GM21447 (cell line): ENCODE measurements at regions not wholly inside any gene's neighbourhood (a gene's known extent, or its start where the extent isn't known, plus 50 kb on each side); places are given as distances from the start of the nearest gene placed in this dataset.

Experiments used
- ATAC-seq: cut with Tn5 transposase; IDR thresholded peaks from one replicate; pipeline ENCODE4 v1.9.1; 2021; ENCODE audit not compliant: unreplicated experiment

DNA sequence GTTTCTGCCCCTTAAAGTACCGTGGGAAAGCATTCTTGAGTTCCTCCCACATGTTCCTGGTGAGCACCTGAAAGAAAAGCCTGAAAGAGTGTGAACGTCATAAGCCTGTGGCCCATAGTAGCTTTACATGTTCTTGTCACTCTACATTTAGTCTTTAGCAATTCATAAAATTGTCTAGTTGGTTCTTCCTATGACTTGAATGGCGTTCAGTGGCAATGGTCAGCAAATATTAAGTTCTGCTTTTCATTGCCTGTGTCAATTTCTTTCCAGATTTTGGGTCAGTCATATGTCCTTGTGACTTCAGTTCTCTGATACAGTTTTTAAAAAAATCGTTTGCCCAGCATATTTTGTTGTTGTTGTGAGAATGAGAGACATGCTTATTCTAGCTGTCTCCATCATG is 650.0 kb upstream of the BOD1L1 start:
- no peak for ATAC-seq

DNA sequence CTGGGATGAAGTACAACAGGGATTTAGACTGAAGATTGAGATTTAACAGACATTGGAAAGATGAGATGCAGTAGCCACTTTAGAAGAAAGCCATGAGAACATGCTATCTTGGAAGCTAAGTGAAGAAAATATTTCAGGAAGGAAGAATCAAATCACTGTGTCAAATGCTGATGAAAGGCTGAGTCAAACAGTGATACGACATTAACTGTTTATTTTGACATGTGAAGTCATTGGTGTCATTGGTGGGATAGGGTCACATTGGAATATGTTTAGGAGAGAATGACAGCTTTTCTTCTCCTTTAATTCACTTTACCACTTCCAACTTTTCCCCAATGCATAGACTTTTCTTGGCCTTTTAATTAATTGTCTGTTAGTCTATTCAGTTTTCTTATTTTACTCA is 653.0 kb upstream of the BOD1L1 start:
- ATAC-seq: no peak

DNA sequence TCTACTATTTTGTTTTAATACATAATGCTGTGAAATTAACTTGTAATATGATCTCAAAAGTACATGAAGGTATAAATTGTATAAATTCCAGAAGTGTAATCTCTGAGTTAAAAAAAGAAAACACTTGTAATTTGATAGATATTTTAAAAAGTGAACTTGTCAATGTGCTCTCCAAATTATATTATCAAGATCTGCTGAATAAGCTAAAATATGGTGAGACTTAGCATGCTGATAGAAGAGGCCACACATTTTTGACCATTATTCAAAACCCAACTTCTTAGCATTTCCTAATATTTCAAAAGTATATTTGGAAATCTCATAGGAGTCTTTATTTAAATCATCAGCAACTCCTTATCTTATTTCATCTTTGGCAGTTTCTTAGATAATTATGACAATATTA is 657.1 kb upstream of the BOD1L1 start:
- no peak for ATAC-seq

DNA sequence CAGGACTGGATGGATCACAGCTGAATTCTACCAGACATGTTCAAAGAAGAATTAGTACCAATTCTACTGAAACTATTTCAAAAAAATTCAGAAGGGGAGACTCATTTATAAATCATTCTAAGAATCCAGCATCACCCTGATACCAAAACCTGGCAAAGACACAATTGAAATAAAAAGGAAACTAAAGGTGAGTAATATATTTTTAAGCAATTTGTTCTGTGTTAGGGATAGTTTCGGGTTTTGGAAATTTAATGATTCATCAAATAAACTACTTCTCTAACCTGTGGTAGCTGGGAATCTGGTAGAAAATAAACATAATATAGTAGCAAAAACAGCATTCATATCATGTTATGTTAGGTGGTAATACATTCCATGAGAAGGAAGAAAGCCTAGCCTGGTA is 662.2 kb upstream of the BOD1L1 start:
- no peak for ATAC-seq

DNA sequence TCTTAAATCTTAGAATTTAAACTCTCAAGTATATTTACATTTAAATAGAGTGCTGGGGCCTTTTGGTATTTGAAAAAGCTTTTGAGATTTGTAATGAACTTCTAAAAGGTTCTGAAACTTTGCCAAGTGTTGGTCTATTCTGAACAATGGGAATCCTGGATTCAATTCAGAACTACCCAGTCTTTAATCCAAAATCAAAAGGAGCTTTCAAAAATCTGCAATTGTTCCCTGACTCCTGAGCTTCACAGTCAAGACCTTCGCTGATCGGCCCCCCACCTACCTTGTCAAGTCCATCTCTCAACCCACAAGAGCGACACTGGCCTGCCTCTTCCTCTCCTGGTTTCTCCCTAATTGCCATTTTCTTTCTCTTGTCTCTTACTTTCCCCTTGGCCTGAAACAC is 666.1 kb upstream of the BOD1L1 start:
- no peak for ATAC-seq

DNA sequence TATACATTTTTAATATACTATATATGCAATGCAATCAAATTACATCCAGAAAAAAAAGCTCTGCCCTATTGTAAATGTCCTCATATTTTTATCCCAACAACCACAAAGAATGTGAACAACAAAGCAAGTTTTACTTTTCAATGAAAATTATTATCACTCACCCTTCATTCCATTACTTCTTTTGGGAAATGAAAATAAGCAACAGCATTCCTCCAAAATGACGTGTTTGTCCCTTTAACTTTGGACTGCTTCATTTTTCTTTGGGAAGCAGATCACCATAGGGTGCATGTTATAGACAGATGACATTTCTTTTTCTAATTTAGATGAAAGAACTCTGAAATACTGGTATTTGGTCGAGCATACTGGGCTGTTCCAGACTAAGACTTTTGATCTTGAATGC is 667.1 kb upstream of the BOD1L1 start:
- ATAC-seq: no peak

DNA sequence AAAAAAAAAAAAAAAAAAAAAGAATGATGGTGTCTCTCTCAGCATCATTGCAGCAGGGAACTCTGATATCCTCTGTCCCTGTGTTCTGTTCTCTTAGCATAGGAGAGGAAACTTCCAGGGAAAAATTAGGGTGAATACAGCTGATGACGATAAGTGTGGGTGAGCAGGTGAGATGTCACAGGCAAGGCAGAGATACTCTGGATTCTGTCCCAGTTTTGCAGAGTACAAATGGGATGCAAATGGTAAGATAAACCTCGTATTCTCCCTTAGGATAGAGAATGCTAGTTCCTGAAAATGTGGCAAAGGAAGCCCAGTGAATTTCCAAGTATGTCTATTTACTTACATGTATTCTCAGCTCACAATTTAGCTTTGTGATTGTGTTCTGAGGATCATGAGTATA is 671.6 kb upstream of the BOD1L1 start:
- no peak for ATAC-seq

DNA sequence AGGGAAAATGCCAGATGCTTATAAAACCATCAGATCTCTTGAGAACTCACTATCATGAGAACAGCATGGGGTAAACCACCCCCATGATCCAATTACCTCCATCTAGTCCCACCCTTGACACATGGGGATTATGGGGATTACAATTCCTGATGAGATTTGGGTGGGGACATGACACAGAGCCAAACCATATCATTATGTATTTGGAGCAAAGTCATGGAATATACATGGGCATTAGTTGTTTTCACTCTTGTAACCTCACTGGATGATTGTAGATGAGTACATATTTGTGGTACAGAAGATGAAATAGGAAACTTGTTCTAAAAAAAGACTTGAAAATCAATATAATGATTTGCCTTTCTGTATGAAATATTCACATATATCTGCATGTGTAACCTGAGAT is 674.5 kb upstream of the BOD1L1 start:
- ATAC-seq: no peak

DNA sequence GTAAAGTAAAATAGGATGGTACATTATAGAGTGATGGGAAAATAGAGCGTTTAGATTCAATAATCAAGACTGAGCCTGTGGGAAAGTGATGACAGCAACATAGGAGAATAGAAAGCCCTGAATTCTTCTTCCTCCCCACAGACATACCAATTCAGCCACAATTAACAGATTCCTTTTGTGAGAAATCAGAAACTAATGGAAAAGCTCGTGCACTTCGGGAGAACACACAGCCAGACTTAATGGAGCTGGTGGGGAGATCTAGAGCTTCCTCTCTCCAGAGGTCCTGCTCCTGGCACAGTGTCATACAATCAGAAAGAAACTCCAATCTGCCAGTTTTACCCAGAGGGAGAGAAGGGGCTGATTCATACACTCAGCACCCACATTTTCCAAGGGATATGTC is 676.3 kb upstream of the BOD1L1 start:
- no peak for ATAC-seq

DNA sequence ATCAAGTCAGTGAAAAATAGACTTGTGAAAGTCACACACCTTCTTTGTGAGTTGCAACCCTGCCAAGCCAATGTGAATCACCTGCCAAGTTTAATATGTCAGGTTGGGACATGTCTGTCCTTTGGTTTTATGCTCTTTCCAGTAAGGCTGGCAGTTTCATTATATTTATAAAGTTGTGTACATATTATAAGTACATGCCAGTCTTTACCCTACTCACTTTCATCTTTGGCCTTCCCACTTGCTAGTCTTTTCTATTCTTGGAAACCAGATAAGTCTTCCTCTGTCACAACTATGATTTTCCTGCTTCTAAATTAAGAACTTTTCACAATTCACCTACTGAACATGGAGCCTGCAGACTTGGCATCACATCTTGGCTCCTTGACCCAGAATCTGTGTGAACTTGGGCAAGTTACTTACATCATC is 680.7 kb upstream of the BOD1L1 start:
- no peak for ATAC-seq

DNA sequence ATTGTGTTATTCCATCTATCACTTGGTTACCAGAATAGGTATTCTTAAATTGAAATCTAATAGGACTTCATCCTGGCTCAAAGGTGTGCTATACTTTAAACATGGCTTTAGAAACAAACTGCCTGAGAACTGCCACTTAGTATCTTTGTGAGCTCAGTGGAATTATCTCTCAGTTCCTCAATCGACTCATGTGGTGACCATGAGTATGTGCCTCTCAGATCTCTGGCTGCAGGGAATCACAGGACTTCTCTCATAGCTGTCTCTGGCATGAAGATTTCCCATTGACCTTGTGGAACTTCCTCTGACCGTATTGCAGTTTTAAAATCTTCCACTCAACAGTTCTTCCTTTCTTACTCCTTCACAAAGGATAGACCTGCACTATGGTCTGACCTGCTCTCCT is 681.9 kb upstream of the BOD1L1 start:
- ATAC-seq: no peak

DNA sequence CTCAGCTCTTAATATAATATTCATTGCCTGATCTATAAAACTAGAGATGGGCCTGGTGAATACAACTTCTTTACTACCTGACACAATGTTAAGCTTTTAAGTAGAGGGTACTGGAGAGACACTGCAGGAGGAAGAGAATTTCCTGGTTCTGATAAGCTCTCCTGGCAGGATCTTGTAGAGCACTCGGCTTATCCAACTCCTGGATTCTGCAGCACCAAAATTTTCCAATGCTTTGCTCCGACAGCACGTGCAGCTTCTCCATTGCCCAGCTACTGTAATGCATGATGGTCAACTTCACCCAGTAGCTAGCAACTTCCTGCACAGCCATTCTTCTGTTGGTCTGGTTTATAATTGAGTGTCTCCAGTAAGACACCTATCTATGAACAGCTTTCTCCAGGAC is 686.2 kb upstream of the BOD1L1 start:
- no peak for ATAC-seq

DNA sequence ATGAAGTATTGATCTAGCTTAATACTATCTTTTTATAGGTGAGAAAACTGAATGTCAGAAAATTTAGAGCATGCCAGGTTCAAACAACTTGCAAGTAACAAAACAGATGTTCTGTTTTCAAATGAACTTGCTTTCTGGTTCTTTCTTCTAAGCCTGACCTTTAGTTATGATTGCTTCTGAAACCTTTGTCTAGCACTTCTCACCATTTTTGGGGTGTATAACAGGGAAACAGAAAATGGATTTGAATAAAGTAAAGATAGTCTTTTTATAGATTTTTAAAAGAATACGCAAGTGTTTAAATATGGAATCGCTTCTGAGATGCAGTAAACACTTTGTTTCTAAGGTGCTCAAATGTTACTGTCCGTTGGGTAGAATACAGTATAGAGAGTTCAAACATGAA is 687.2 kb upstream of the CPEB2 start:
- ATAC-seq: no peak

DNA sequence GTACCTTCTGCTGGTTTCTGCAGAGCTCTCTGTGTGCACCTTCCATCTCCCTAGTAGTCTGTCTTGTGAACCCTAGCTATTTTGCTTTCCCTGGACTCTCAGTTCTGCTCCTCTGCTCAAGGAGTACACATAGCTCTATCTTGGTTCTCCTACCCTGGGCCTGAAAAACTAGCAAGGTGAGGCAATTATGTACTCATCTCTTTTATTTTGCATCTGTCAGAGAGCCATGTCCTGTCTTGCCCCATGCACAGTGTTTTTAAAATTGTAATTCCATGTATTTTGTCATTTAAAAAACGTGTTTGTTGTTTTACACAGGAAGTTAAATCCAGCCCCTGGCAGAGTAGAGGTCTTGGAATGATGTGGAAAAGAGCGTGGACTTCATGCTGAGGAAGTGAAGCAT is 684.9 kb upstream of the CPEB2 start:
- ATAC-seq: no peak

DNA sequence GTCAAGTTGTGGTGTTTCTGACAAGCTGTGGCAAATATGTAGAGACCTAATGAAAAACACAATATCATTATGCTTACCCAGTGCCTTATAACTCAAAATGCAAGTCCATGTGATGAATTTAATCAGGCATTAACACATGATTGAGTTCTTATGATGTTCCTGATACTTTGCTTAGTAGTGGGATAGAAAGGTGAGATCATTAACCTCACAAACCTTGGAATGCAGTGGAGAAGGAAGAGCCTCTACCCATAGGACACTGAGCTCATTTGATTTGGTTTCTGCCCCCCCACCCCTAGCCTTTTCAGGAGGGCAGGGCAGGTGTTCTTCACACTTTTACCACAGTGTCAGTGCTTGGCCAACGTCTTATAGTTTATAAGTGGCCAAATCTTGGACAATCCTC is 683.6 kb upstream of the CPEB2 start:
- ATAC-seq: no peak

DNA sequence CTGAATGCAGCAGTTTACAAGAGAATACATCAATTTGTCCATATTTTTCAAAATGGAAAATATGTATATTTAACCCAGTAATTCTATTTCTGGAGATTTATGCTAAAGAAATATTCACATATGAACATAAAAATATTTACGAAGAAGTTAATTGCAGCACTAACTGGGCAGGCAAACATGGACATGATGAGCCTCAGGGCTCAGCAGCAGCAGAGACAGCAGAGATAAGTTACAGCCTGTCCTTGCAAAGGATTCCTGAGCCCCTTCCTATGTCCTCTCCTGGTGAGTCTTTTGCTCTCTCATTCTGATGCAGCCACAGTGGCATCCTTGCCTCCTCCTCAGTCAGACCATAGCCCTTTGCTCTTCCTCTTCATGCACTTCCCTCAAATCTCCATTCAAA is 680.6 kb upstream of the CPEB2 start:
- no peak for ATAC-seq

DNA sequence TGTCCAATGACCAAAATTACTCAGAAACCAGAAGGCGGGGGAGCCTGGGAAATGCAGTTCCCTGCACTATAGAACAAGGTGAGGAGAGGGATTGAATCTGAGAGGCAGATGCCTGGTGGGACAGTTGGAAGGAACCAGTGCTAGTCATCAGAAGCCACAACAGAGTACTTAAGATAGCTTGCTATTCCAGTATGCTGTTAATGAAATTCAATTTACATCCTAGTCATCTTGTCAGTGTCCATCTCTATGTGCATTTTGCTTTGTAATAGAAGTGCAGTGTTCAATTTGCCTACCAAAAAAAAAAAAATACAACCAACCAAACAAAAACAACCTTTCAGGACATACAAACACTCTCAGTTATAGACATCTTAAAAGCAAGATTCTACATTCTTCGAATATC is 679.1 kb upstream of the CPEB2 start:
- ATAC-seq: no peak

DNA sequence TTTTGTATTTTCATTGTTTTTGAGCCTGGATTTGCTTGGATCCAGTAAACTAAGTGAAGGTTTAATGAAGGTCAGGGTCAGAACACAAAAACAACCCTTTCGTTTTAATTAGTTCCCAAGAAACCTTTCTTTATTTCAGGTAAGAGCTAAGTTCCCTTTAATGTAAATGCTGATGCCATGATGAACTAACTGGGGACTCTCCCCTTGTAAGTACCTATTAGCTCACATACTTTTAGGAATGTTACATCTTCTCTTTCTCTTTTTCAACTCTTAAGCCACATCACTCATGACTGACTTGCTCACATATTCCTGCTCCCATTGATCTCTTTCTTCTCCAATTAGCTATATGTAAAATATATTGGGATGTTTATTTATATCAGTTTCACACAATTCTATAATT is 673.1 kb upstream of the CPEB2 start:
- no peak for ATAC-seq

DNA sequence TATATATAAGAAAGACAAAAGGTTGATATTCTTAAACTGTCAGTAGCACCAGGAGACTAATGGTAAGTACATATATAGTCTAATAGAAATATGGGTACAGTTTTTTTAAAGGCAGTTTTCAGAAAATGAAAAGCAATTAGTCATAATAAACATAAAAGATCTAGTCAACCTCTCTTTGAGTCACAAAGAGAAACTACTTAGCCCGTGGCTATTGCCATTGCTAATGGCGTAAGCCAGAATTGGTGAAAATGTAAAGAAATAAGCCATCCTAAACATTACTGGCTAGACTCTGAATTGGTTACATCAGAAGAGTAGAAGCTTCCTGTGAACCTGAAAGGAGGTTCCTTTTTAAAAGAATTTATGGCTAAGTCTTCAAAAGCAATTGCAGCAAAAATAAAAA is 668.7 kb upstream of the CPEB2 start:
- no peak for ATAC-seq

DNA sequence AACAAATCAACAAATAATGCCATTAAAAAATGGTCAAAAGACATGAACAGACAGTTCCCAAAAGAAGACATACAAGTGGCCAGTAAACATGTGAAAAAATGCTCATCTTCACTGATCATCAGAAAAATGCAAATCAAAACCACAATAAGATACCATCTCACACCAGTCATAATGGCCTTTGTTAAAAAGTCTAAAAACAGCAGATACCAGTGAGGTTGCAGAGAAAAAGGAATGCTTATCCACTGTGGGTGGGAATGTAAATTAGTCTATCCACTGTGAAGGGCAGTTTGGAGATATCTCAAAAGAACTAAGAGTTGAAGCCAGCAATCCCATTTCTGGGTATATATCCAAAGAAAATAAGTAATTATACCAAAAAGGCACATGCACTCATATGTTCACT is 668.1 kb upstream of the CPEB2 start:
- ATAC-seq: no peak

DNA sequence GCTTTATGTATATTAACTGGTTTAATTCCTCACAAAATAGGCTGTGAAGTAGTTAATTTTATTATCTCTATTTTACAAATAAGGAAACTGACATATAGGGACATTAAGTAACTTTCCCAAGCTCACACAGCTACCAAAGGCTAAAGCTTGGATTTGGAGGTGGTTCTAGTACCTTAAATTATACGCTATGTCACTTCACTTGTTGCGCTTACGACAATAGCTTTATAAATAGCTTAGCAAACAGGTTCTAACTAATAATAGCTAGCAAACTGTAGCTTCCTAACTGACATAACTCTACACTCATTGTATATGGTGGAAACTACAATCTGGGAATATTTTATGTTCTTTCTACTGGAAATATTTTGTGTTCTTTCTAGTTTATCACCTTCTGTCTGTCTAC is 666.4 kb upstream of the CPEB2 start:
- ATAC-seq: no peak

DNA sequence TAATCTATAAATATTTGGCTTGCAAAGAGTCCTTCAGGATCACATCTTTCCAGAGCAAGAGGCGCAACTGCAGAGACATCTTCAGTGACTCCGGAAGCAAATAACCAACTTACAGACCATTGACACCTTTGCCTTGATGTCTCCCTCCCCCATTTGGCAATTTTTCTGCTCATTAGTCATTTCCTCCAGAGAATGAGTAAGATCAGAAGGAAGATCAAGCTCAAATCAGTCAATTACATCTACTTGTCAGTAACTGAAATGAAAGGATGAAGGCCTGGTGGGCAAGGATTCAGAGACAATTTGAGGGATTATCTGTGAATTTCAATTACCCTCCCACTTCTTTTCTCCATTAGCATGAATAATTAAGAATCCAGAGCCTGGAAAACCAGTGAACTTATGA is 665.6 kb upstream of the CPEB2 start:
- no peak for ATAC-seq

DNA sequence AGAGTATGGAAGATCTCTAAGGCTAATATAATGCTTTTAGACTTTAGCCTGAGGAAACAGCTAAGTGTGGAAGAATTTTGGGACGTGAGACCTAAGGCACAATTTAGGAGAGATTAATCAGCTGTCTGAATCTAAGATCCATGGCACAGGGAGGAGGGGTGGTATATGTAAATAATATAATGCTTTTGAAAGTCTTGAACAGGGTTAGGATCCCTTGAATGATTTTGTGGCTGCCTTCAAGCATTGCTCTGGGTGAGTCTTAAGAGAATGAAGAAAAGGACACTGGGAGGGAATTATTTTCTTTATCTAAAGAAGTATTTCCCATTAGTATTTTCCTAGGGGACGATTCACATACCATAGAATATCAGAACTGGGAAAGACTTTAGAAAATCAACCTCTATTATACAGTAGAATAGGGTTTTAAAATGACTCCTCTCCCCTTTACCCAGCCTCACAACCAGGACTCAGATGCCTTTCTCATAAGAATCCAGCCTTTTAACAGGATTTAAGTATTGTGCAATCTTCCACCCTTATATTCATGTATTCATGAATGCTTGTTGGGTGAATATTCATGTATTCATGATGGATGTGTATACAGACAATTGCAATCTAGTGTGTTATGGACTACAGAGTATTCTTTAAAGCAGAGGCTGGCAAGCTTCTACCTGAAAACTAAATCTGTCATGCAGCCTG is 664.2 kb upstream of the CPEB2 start:
- no peak for ATAC-seq
